HEK293 (cell line): ENCODE measurements at regions not wholly inside any gene's neighbourhood (a gene's known extent, or its start where the extent isn't known, plus 50 kb on each side); places are given as distances from the start of the nearest gene placed in this dataset.

Experiments used
- CTCF ChIA-PET: fragments of 350-600 bp; formaldehyde crosslinking; extraction: SDS; loops from one replicate; lab custom pipeline; 2021; ENCODE audit warnings: antibody characterized with exemption; lab: Yijun Ruan, JAX
- POLR2A ChIA-PET: fragments of 300-600 bp; formaldehyde crosslinking; extraction: SDS; loops from one replicate; lab custom pipeline; 2020; ENCODE audit warnings: antibody characterized with exemption, inconsistent platforms; lab: Yijun Ruan, JAX
- H3K27ac ChIP-seq: fragments of 200-500 bp; sonication (Bioruptor generic); 2 replicates; pipeline ENCODE4 v1.5.1; 2014; ENCODE audit warnings: low read depth, low read length, control low read depth, inconsistent platforms; ENCODE audit errors: extremely low read depth
- H3K36me3 ChIP-seq, 2 experiments: fragments of 200-500 bp in 1 of 2; sonication (Bioruptor generic) in 1 of 2; 1 replicate in 1 of 2; 2 replicates in 1 of 2; pipeline ENCODE4 v1.5.1; 2014 to 2017; ENCODE audit warnings: inconsistent platforms in 2 of 2, low read length in 2 of 2; ENCODE audit not compliant: control insufficient read depth in 2 of 2, insufficient read depth in 1 of 2
- H3K4me1 ChIP-seq: fragments of 200-500 bp; sonication (Bioruptor generic); 2 replicates; pipeline ENCODE4 v1.5.1; 2014; ENCODE audit warnings: mild to moderate bottlenecking, low read length, inconsistent platforms; ENCODE audit not compliant: control insufficient read depth, insufficient read depth
- H3K4me3 ChIP-seq: 2 replicates; pipeline ENCODE4 v1.5.1; 2011; ENCODE audit warnings: low read depth, mild to moderate bottlenecking, control low read depth, low read length, moderate library complexity
- H3K9me3 ChIP-seq: fragments of 200-500 bp; sonication (Bioruptor generic); 2 replicates; pipeline ENCODE4 v1.5.1; 2014; ENCODE audit warnings: low read depth, low read length, inconsistent platforms; ENCODE audit not compliant: control insufficient read depth, insufficient read depth
- BCL11B ChIP-seq: fragments of 450-650 bp; formaldehyde crosslinking; IDR thresholded peaks from 2 replicates; pipeline ENCODE4 v1.5.1; 2016; ENCODE audit warnings: low read depth, missing biosample characterization, missing genetic modification characterization
- GLI2 ChIP-seq: fragments of 450-650 bp; formaldehyde crosslinking; IDR thresholded peaks from 2 replicates; pipeline ENCODE4; 2017; ENCODE audit warnings: missing biosample characterization, missing genetic modification characterization, low read depth, borderline replicate concordance
- HOXA7 ChIP-seq: sonication (generic); formaldehyde crosslinking; IDR thresholded peaks from 2 replicates; pipeline ENCODE4 v1.8.1; 2022; ENCODE audit warnings: missing genetic modification reagents, borderline replicate concordance
- KLF17 ChIP-seq: fragments of 450-650 bp; formaldehyde crosslinking; IDR thresholded peaks from 2 replicates; pipeline ENCODE4 v1.5.1; 2016; ENCODE audit warnings: missing biosample characterization, missing genetic modification characterization
- PRDM2 ChIP-seq: fragments of 450-650 bp; formaldehyde crosslinking; IDR thresholded peaks from 2 replicates; pipeline ENCODE4 v1.5.1; 2016; ENCODE audit warnings: missing biosample characterization, missing genetic modification characterization, borderline replicate concordance
- SETDB1 ChIP-seq: IDR thresholded peaks from one replicate; pipeline ENCODE4 v1.6.1; 2017; ENCODE audit warnings: mild to moderate bottlenecking, low read length, moderate library complexity, mixed read lengths; ENCODE audit not compliant: insufficient read length
- SP2 ChIP-seq: fragments of 450-650 bp; formaldehyde crosslinking; IDR thresholded peaks from 2 replicates; pipeline ENCODE4 v1.5.1; 2016; ENCODE audit warnings: missing biosample characterization, missing genetic modification characterization
- YY1 ChIP-seq: fragments of 450-650 bp; formaldehyde crosslinking; IDR thresholded peaks from 2 replicates; pipeline ENCODE4 v1.5.1; 2018; ENCODE audit warnings: missing biosample characterization, missing genetic modification characterization
- ZBTB6 ChIP-seq: fragments of 450-650 bp; formaldehyde crosslinking; IDR thresholded peaks from 2 replicates; pipeline ENCODE4 v1.5.1; 2017; ENCODE audit warnings: missing biosample characterization, missing genetic modification characterization
- ZFHX2 ChIP-seq: fragments of 450-650 bp; formaldehyde crosslinking; conservative IDR thresholded peaks from 2 replicates; pipeline ENCODE4 v1.5.1; 2016; ENCODE audit warnings: missing biosample characterization, missing genetic modification characterization
- ZFP37 ChIP-seq: fragments of 450-650 bp; formaldehyde crosslinking; IDR thresholded peaks from 2 replicates; pipeline ENCODE4 v1.5.1; 2016; ENCODE audit warnings: missing biosample characterization, missing genetic modification characterization
- ZNF16 ChIP-seq: fragments of 450-650 bp; formaldehyde crosslinking; IDR thresholded peaks from 2 replicates; pipeline ENCODE4 v1.5.1; 2016; ENCODE audit warnings: low read depth, missing biosample characterization, missing genetic modification characterization
- ZNF280D ChIP-seq: fragments of 450-650 bp; formaldehyde crosslinking; IDR thresholded peaks from 2 replicates; pipeline ENCODE4 v1.5.1; 2016; ENCODE audit warnings: missing biosample characterization, missing genetic modification characterization
- ZNF302 ChIP-seq: fragments of 450-650 bp; formaldehyde crosslinking; IDR thresholded peaks from 2 replicates; pipeline ENCODE4 v1.5.1; 2016; ENCODE audit warnings: missing biosample characterization, missing genetic modification characterization, low read depth
- ZNF335 ChIP-seq: fragments of 450-650 bp; formaldehyde crosslinking; conservative IDR thresholded peaks from 2 replicates; pipeline ENCODE4 v1.5.1; 2016; ENCODE audit warnings: missing biosample characterization, missing genetic modification characterization
- ZNF350 ChIP-seq: fragments of 450-650 bp; formaldehyde crosslinking; IDR thresholded peaks from 2 replicates; pipeline ENCODE4 v1.5.0; 2017; ENCODE audit warnings: missing biosample characterization, mild to moderate bottlenecking, missing genetic modification characterization
- ZNF416 ChIP-seq: fragments of 450-650 bp; formaldehyde crosslinking; IDR thresholded peaks from 2 replicates; pipeline ENCODE4 v1.5.1; 2016; ENCODE audit warnings: missing biosample characterization, missing genetic modification characterization
- ZNF426 ChIP-seq: fragments of 450-650 bp; formaldehyde crosslinking; IDR thresholded peaks from 2 replicates; pipeline ENCODE4 v1.5.1; 2017; ENCODE audit warnings: missing biosample characterization, missing genetic modification characterization, mild to moderate bottlenecking, inconsistent platforms, moderate library complexity
- ZNF488 ChIP-seq: fragments of 450-650 bp; formaldehyde crosslinking; IDR thresholded peaks from 2 replicates; pipeline ENCODE4 v1.5.1; 2016; ENCODE audit warnings: missing biosample characterization, missing genetic modification characterization
- ZNF529 ChIP-seq: fragments of 450-650 bp; formaldehyde crosslinking; IDR thresholded peaks from 2 replicates; pipeline ENCODE4 v1.5.1; 2017; ENCODE audit warnings: missing genetic modification characterization, missing biosample characterization; ENCODE audit not compliant: insufficient replicate concordance
- ZNF704 ChIP-seq: fragments of 450-650 bp; formaldehyde crosslinking; IDR thresholded peaks from 2 replicates; pipeline ENCODE4 v1.5.1; 2016; ENCODE audit warnings: missing biosample characterization, missing genetic modification characterization
- ZNF76 ChIP-seq: fragments of 450-650 bp; formaldehyde crosslinking; IDR thresholded peaks from 2 replicates; pipeline ENCODE4; 2016; ENCODE audit warnings: low read depth, missing biosample characterization, missing genetic modification characterization, borderline replicate concordance
- ZNF777 ChIP-seq: fragments of 450-650 bp; formaldehyde crosslinking; IDR thresholded peaks from 2 replicates; pipeline ENCODE4 v1.5.1; 2017; ENCODE audit warnings: missing biosample characterization, missing genetic modification characterization, borderline replicate concordance

GRCh38 chrX:13396924-13397323 lies 77.1 kb upstream of the ATXN3L start:
- CTCF ChIA-PET: interaction anchor here (1.3 to 2.7 kb wide), 3 partner anchors 91 to 582 kb away, joined by 4 to 8 read pairs (median 8); no protein-coding TSS in a partner anchor
- H3K36me3 ChIP-seq: no peaks in the 10 kb centered on the region
- TF ChIP-seq ZNF416: no peak
- TF ChIP-seq ZNF350 (tag by site-specific recombination): no peak
- TF ChIP-seq ZNF529: no peak
- TF ChIP-seq ZNF335: no peak
- TF ChIP-seq HOXA7 (CRISPR knock-in tag): no peak
- TF ChIP-seq ZNF76: no peak
- no peak for TF ChIP-seq ZNF280D (tag by site-specific recombination)
- no peaks in the 10 kb centered on the region for H3K4me1 ChIP-seq
- POLR2A ChIA-PET: interaction anchor here (0.9 kb wide), 1 partner anchor 450 kb away, joined by 3 read pairs; no protein-coding TSS in a partner anchor
- H3K4me3 ChIP-seq: no peak overlapping the region
- no peaks in the 10 kb centered on the region for H3K9me3 ChIP-seq
- H3K27ac ChIP-seq: no peak overlapping the region

GRCh38 chrX:13389501-13389900 lies 69.6 kb upstream of the ATXN3L start:
- Histone ChIP-seq H3K4me1 (peaks cover 16% of the 10 kb centered on the region), H3K27ac (no peak overlapping the region), H3K9me3 (no peaks in the 10 kb centered on the region), H3K4me3 (no peak overlapping the region), H3K36me3 (no peaks in the 10 kb centered on the region)
- ChIA-PET CTCF (interaction anchor here (1.0 kb wide), 1 partner anchor 443 kb away, joined by 3 read pairs; no protein-coding TSS in a partner anchor), POLR2A (no interaction called here)
- TF ChIP-seq ZNF777 (tag by site-specific recombination) (no peak), SETDB1 (no peak), SP2 (tag by site-specific recombination) (no peak), BCL11B (tag by site-specific recombination) (no peak), ZFP37 (no peak), KLF17 (tag by site-specific recombination) (no peak), ZNF426 (tag by site-specific recombination) (no peak), ZFHX2 (tag by site-specific recombination) (no peak), ZNF16 (tag by site-specific recombination) (no peak), ZNF488 (no peak), ZNF704 (tag by site-specific recombination) (no peak), PRDM2 (tag by site-specific recombination) (no peak), YY1 (no peak), GLI2 (tag by site-specific recombination) (no peak), ZNF302 (no peak), ZBTB6 (tag by site-specific recombination) (no peak)
